ENCODE measurements at regions not wholly inside any gene's neighbourhood (a gene's known extent, or its start where the extent isn't known, plus 50 kb on each side); places are given as distances from the start of the nearest gene placed in this dataset.

GRCh38 chr6:67563671-67564070 lies 1071.4 kb upstream of the ADGRB3 start:
- Mint-ChIP-seq H3K4me1 (ENCODE audit: unreplicated experiment) (no peaks in the 10 kb centered on the region), H3K9me3 (no peaks in the 10 kb centered on the region), H3K4me3 (no peak overlapping the region), H3K27me3 (no peaks in the 10 kb centered on the region), H3K27ac (no peak overlapping the region), H3K36me3 (no peaks in the 10 kb centered on the region)
- TF ChIP-seq CTCF (conservative IDR thresholded peaks at IDR 0.05) = no peak
- no peak for DNase-seq (ENCODE audit: extremely low spot score, unreplicated experiment)

GRCh38 chr6:67560068-67560467 lies 1075.0 kb upstream of the ADGRB3 start:
- Mint-ChIP-seq H3K9me3 (no peaks in the 10 kb centered on the region), H3K27me3 (no peaks in the 10 kb centered on the region), H3K36me3 (no peaks in the 10 kb centered on the region), H3K4me3 (no peak overlapping the region), H3K4me1 (ENCODE audit: unreplicated experiment) (no peaks in the 10 kb centered on the region), H3K27ac (no peak overlapping the region)
- DNase-seq (ENCODE audit: extremely low spot score, unreplicated experiment) = no peak
- TF ChIP-seq CTCF (conservative IDR thresholded peaks at IDR 0.05) = no peak

- Mint-ChIP-seq H3K27me3 (no peaks in the 10 kb centered on the region), H3K4me3 (no peak overlapping the region), H3K36me3 (no peaks in the 10 kb centered on the region)
These were observed 1076.1 kb upstream of the ADGRB3 start for GRCh38 chr6:67558985-67559384.

GRCh38 chr6:67544851-67545452 lies 1090.1 kb upstream of the ADGRB3 start:
- H3K27ac Mint-ChIP-seq = no peak overlapping the region

More at GRCh38 chr6:67558985-67559384, 1076.1 kb upstream of the ADGRB3 start:
- Mint-ChIP-seq H3K9me3 (no peaks in the 10 kb centered on the region), H3K27ac (no peak overlapping the region), H3K4me1 (ENCODE audit: unreplicated experiment) (no peaks in the 10 kb centered on the region)
- TF ChIP-seq CTCF (conservative IDR thresholded peaks at IDR 0.05) = no peak
- DNase-seq (ENCODE audit: extremely low spot score, unreplicated experiment) = no peak

GRCh38 chr6:67541586-67541985 lies 1093.5 kb upstream of the ADGRB3 start:
- H3K27ac Mint-ChIP-seq = no peak overlapping the region
- DNase-seq (ENCODE audit: extremely low spot score, unreplicated experiment) = no peak
- H3K4me3 Mint-ChIP-seq = no peak overlapping the region
- no peaks in the 10 kb centered on the region for H3K27me3 Mint-ChIP-seq
- peaks cover 10% of the 10 kb centered on the region for H3K9me3 Mint-ChIP-seq
- TF ChIP-seq CTCF (conservative IDR thresholded peaks at IDR 0.05) = no peak
- H3K4me1 Mint-ChIP-seq (ENCODE audit: unreplicated experiment) = no peaks in the 10 kb centered on the region
- H3K36me3 Mint-ChIP-seq = no peaks in the 10 kb centered on the region

More at GRCh38 chr6:67544851-67545452, 1090.1 kb upstream of the ADGRB3 start:
- no peaks in the 10 kb centered on the region for H3K27me3 Mint-ChIP-seq
- H3K4me1 Mint-ChIP-seq (ENCODE audit: unreplicated experiment) = no peaks in the 10 kb centered on the region
- TF ChIP-seq CTCF (conservative IDR thresholded peaks at IDR 0.05) = no peak
- no peaks in the 10 kb centered on the region for H3K36me3 Mint-ChIP-seq
- no peak for DNase-seq (ENCODE audit: extremely low spot score, unreplicated experiment)
- H3K4me3 Mint-ChIP-seq = no peak overlapping the region
- H3K9me3 Mint-ChIP-seq = peaks cover 14% of the 10 kb centered on the region

GRCh38 chr6:67538032-67538431 lies 1097.0 kb upstream of the ADGRB3 start:
- Mint-ChIP-seq H3K27me3 (no peaks in the 10 kb centered on the region), H3K27ac (no peak overlapping the region), H3K36me3 (no peaks in the 10 kb centered on the region), H3K4me3 (no peak overlapping the region), H3K4me1 (ENCODE audit: unreplicated experiment) (no peaks in the 10 kb centered on the region), H3K9me3 (no peaks in the 10 kb centered on the region)
- no peak for TF ChIP-seq CTCF (conservative IDR thresholded peaks at IDR 0.05)
- no peak for DNase-seq (ENCODE audit: extremely low spot score, unreplicated experiment)
